ENCODE measurements at regions not wholly inside any gene's neighbourhood (a gene's known extent, or its start where the extent isn't known, plus 50 kb on each side); places are given as distances from the start of the nearest gene placed in this dataset.

- intact Hi-C loops (cut with DNase I), result no loop called here
- no peak overlapping the region for H3K4me3 ChIP-seq
- no peak for TF ChIP-seq CTCF (IDR thresholded peaks at IDR 0.05)
- no peak for TF ChIP-seq POLR2A (IDR thresholded peaks at IDR 0.05)
- no peak for TF ChIP-seq POLR2AphosphoS5 (IDR thresholded peaks at IDR 0.05; ENCODE audit: insufficient read depth in 1 of 2, low read depth in 1 of 2)
These were observed 151.8 kb upstream of the ANO5 start for GRCh38 chr11:22041039-22041438.

GRCh38 chr11:22042081-22042480 is 150.8 kb upstream of the ANO5 start:
- Histone ChIP-seq H3K36me3 (no peaks in the 10 kb centered on the region), H3K27ac (no peak overlapping the region), H3K4me1 (no peaks in the 10 kb centered on the region), H3K9me3 (no peaks in the 10 kb centered on the region), H3K27me3 (no peaks in the 10 kb centered on the region), H3K4me3 (no peak overlapping the region)
- intact Hi-C loops (cut with DNase I), result no loop called here
- TF ChIP-seq POLR2AphosphoS5 (IDR thresholded peaks at IDR 0.05; ENCODE audit: insufficient read depth in 1 of 2, low read depth in 1 of 2) (no peak), CTCF (IDR thresholded peaks at IDR 0.05) (no peak), POLR2A (IDR thresholded peaks at IDR 0.05) (no peak)
- no peak for DNase-seq (ENCODE audit: extremely low spot score in 2 of 2)

More at GRCh38 chr11:22041039-22041438, 151.8 kb upstream of the ANO5 start:
- H3K27ac ChIP-seq, result no peak overlapping the region
- no peaks in the 10 kb centered on the region for H3K4me1 ChIP-seq
- no peaks in the 10 kb centered on the region for H3K9me3 ChIP-seq
- DNase-seq (ENCODE audit: extremely low spot score in 2 of 2), result no peak
- no peaks in the 10 kb centered on the region for H3K36me3 ChIP-seq
- no peaks in the 10 kb centered on the region for H3K27me3 ChIP-seq

GRCh38 chr11:22044126-22044525 is 148.8 kb upstream of the ANO5 start:
- no peak for DNase-seq (ENCODE audit: extremely low spot score in 2 of 2)
- H3K27ac ChIP-seq, result no peak overlapping the region
- H3K36me3 ChIP-seq, result no peaks in the 10 kb centered on the region
- H3K27me3 ChIP-seq, result no peaks in the 10 kb centered on the region
- intact Hi-C loops (cut with DNase I), result no loop called here
- no peaks in the 10 kb centered on the region for H3K4me1 ChIP-seq
- no peaks in the 10 kb centered on the region for H3K9me3 ChIP-seq
- H3K4me3 ChIP-seq, result no peak overlapping the region
- TF ChIP-seq POLR2A (IDR thresholded peaks at IDR 0.05) (no peak), POLR2AphosphoS5 (IDR thresholded peaks at IDR 0.05; ENCODE audit: insufficient read depth in 1 of 2, low read depth in 1 of 2) (no peak), CTCF (IDR thresholded peaks at IDR 0.05) (no peak)

GRCh38 chr11:22049276-22049675 is 143.6 kb upstream of the ANO5 start:
- Histone ChIP-seq H3K4me3 (no peak overlapping the region), H3K36me3 (no peaks in the 10 kb centered on the region), H3K9me3 (no peaks in the 10 kb centered on the region), H3K27me3 (no peaks in the 10 kb centered on the region), H3K27ac (no peak overlapping the region), H3K4me1 (no peaks in the 10 kb centered on the region)
- intact Hi-C loops (cut with DNase I), result no loop called here
- DNase-seq (ENCODE audit: extremely low spot score in 2 of 2), result no peak
- TF ChIP-seq CTCF (IDR thresholded peaks at IDR 0.05) (no peak), POLR2AphosphoS5 (IDR thresholded peaks at IDR 0.05; ENCODE audit: insufficient read depth in 1 of 2, low read depth in 1 of 2) (no peak), POLR2A (IDR thresholded peaks at IDR 0.05) (no peak)

- TF ChIP-seq POLR2AphosphoS5 (IDR thresholded peaks at IDR 0.05; ENCODE audit: insufficient read depth in 1 of 2, low read depth in 1 of 2), result no peak
- Histone ChIP-seq H3K4me1 (no peaks in the 10 kb centered on the region), H3K27ac (no peak overlapping the region), H3K27me3 (no peaks in the 10 kb centered on the region), H3K36me3 (no peaks in the 10 kb centered on the region), H3K4me3 (no peak overlapping the region), H3K9me3 (no peaks in the 10 kb centered on the region)
- intact Hi-C loops (cut with DNase I), result no loop called here
- no peak for DNase-seq (ENCODE audit: extremely low spot score in 2 of 2)
These were observed 127.4 kb upstream of the ANO5 start for GRCh38 chr11:22065472-22065871.

GRCh38 chr11:22069844-22070243 is 123.0 kb upstream of the ANO5 start:
- no peak overlapping the region for H3K27ac ChIP-seq
- DNase-seq (ENCODE audit: extremely low spot score in 2 of 2), result no peak
- no peaks in the 10 kb centered on the region for H3K36me3 ChIP-seq
- TF ChIP-seq POLR2AphosphoS5 (IDR thresholded peaks at IDR 0.05; ENCODE audit: insufficient read depth in 1 of 2, low read depth in 1 of 2), result no peak
- no peak for TF ChIP-seq CTCF (IDR thresholded peaks at IDR 0.05)
- TF ChIP-seq POLR2A (IDR thresholded peaks at IDR 0.05), result no peak
- no peaks in the 10 kb centered on the region for H3K27me3 ChIP-seq
- intact Hi-C loops (cut with DNase I), result no loop called here
- no peaks in the 10 kb centered on the region for H3K9me3 ChIP-seq
- H3K4me1 ChIP-seq, result no peaks in the 10 kb centered on the region
- no peak overlapping the region for H3K4me3 ChIP-seq

Data from vagina (tissue), 2 donors.